ENCODE measurements at regions not wholly inside any gene's neighbourhood (a gene's known extent, or its start where the extent isn't known, plus 50 kb on each side); places are given as distances from the start of the nearest gene placed in this dataset.
A peak's percentile ranks its signal among the peaks of the same experiment; 100 is the strongest.

DNA sequence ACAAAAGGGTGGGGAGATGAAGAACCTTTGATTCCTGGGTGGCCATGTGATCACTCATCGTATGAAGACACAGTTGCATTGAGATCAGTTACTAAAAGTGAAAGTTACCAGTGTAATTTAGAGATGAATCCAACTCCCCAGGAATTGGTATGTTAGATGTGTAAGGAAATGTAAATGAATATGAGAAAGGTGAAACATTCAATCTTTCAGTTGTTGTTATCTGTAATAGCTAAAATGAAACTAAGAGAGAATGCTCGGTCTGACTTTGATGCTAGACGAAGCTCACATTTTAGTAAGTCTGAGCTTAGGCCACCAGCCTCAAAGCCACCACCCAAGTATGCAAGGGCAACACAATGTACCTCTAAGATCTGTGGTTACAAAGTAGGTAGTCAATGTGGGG, 194.3 kb upstream of the POF1B start:
- Histone ChIP-seq H3K9me3 (ENCODE audit: control insufficient read depth, low read length) (no peaks in the 10 kb centered on the region), H3K4me3 (ENCODE audit: low read length) (no peak overlapping the region), H3K9ac (ENCODE audit: extremely low read depth, low read length, poor library complexity, severe bottlenecking) (no peak overlapping the region), H3K27ac (ENCODE audit: low read depth, low read length) (no peak overlapping the region), H3K27me3 (ENCODE audit: control insufficient read depth, insufficient read depth, low read length, poor library complexity, severe bottlenecking) (no peaks in the 10 kb centered on the region), H3K4me1 (ENCODE audit: control insufficient read depth, insufficient read depth, low read length) (no peaks in the 10 kb centered on the region), H3K36me3 (ENCODE audit: control insufficient read depth, insufficient read depth, low read length) (no peaks in the 10 kb centered on the region)
- TF ChIP-seq, protein P1, sequence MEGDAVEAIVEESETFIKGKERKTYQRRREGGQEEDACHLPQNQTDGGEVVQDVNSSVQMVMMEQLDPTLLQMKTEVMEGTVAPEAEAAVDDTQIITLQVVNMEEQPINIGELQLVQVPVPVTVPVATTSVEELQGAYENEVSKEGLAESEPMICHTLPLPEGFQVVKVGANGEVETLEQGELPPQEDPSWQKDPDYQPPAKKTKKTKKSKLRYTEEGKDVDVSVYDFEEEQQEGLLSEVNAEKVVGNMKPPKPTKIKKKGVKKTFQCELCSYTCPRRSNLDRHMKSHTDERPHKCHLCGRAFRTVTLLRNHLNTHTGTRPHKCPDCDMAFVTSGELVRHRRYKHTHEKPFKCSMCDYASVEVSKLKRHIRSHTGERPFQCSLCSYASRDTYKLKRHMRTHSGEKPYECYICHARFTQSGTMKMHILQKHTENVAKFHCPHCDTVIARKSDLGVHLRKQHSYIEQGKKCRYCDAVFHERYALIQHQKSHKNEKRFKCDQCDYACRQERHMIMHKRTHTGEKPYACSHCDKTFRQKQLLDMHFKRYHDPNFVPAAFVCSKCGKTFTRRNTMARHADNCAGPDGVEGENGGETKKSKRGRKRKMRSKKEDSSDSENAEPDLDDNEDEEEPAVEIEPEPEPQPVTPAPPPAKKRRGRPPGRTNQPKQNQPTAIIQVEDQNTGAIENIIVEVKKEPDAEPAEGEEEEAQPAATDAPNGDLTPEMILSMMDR (conservative IDR thresholded peaks at IDR 0.05) = no peak
- no peak overlapping the region for H3K4me3 Mint-ChIP-seq
- no peaks in the 10 kb centered on the region for H3K4me1 Mint-ChIP-seq
- no peak for DNase-seq
- H3K27ac Mint-ChIP-seq = no peak overlapping the region
- no peaks in the 10 kb centered on the region for H3K36me3 Mint-ChIP-seq (ENCODE audit: low read depth)
- H3K9me3 Mint-ChIP-seq = peaks cover 15% of the 10 kb centered on the region
- 95% methylated on average over 3 of the region's 3 CpGs; no CpG with 5 or more reads in 1 of the 2 experiments for WGBS, 2 experiments (ENCODE audit: insufficient coverage in 1 of 2, insufficient read length in 1 of 2)
- no peaks in the 10 kb centered on the region for H3K27me3 Mint-ChIP-seq (ENCODE audit: insufficient read depth)

DNA sequence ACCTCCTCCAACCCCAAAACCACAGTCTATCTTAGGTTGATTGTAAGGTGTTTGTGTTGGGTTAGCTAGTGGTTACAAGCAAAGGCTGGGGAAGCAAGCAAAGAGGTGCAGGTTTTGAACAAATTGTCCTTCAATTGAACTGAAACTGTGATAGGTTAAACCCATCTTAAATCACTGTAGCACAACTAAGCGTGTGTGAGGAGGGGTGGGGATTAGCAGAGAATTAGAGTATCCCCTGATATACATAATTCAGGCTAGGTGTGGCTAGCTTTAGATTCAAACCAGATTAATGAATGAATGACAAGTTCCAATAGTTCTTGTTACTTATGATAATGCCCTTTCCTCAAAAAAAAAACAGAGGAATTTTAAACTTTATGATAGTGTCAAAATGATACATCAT, 191.0 kb upstream of the POF1B start:
- no peak overlapping the region for H3K27ac Mint-ChIP-seq
- H3K4me1 ChIP-seq (ENCODE audit: control insufficient read depth, insufficient read depth, low read length) = no peaks in the 10 kb centered on the region
- no peak overlapping the region for H3K9ac ChIP-seq (ENCODE audit: extremely low read depth, low read length, poor library complexity, severe bottlenecking)
- no peaks in the 10 kb centered on the region for H3K27me3 Mint-ChIP-seq (ENCODE audit: insufficient read depth)
- no peak for DNase-seq
- WGBS, 2 experiments (ENCODE audit: insufficient coverage in 1 of 2, insufficient read length in 1 of 2) = 83% methylated on average over 1 of the region's 1 CpG; no CpG with 5 or more reads in 1 of the 2 experiments
- H3K4me1 Mint-ChIP-seq = no peaks in the 10 kb centered on the region
- no peak overlapping the region for H3K4me3 ChIP-seq (ENCODE audit: low read length)
- H3K36me3 Mint-ChIP-seq (ENCODE audit: low read depth) = no peaks in the 10 kb centered on the region
- H3K27me3 ChIP-seq (ENCODE audit: control insufficient read depth, insufficient read depth, low read length, poor library complexity, severe bottlenecking) = no peaks in the 10 kb centered on the region
- H3K4me3 Mint-ChIP-seq = no peak overlapping the region
- peaks cover 25% of the 10 kb centered on the region for H3K9me3 Mint-ChIP-seq
- no peak overlapping the region for H3K27ac ChIP-seq (ENCODE audit: low read depth, low read length)
- H3K9me3 ChIP-seq (ENCODE audit: control insufficient read depth, low read length) = no peaks in the 10 kb centered on the region
- H3K36me3 ChIP-seq (ENCODE audit: control insufficient read depth, insufficient read depth, low read length) = no peaks in the 10 kb centered on the region
- TF ChIP-seq, protein P1 (conservative IDR thresholded peaks at IDR 0.05) = no peak

GRCh38 chrX:85569686-85570085, 190.2 kb upstream of the POF1B start:
- H3K27me3 ChIP-seq (ENCODE audit: control insufficient read depth, insufficient read depth, low read length, poor library complexity, severe bottlenecking) = no peaks in the 10 kb centered on the region
- Mint-ChIP-seq H3K27me3 (ENCODE audit: insufficient read depth) (no peaks in the 10 kb centered on the region), H3K36me3 (ENCODE audit: low read depth) (no peaks in the 10 kb centered on the region), H3K9me3 (peaks cover 29% of the 10 kb centered on the region), H3K4me3 (no peak overlapping the region), H3K4me1 (peaks cover 1% of the 10 kb centered on the region), H3K27ac (no peak overlapping the region)
- no peak overlapping the region for H3K9ac ChIP-seq (ENCODE audit: extremely low read depth, low read length, poor library complexity, severe bottlenecking)
- H3K4me1 ChIP-seq (ENCODE audit: control insufficient read depth, insufficient read depth, low read length) = no peaks in the 10 kb centered on the region
- 92% methylated on average over 4 of the region's 4 CpGs; no CpG with 5 or more reads in 1 of the 2 experiments for WGBS, 2 experiments (ENCODE audit: insufficient coverage in 1 of 2, insufficient read length in 1 of 2)
- H3K36me3 ChIP-seq (ENCODE audit: control insufficient read depth, insufficient read depth, low read length) = no peaks in the 10 kb centered on the region
- no peak overlapping the region for H3K4me3 ChIP-seq (ENCODE audit: low read length)
- DNase-seq = no peak
- TF ChIP-seq, protein P1 (conservative IDR thresholded peaks at IDR 0.05) = no peak
- H3K27ac ChIP-seq (ENCODE audit: low read depth, low read length) = peak overlapping the region; percentile 86
- no peaks in the 10 kb centered on the region for H3K9me3 ChIP-seq (ENCODE audit: control insufficient read depth, low read length)

All from endodermal cell (in vitro differentiated cells).